ENCODE measurements at regions not wholly inside any gene's neighbourhood (a gene's known extent, or its start where the extent isn't known, plus 50 kb on each side); places are given as distances from the start of the nearest gene placed in this dataset.

DNA sequence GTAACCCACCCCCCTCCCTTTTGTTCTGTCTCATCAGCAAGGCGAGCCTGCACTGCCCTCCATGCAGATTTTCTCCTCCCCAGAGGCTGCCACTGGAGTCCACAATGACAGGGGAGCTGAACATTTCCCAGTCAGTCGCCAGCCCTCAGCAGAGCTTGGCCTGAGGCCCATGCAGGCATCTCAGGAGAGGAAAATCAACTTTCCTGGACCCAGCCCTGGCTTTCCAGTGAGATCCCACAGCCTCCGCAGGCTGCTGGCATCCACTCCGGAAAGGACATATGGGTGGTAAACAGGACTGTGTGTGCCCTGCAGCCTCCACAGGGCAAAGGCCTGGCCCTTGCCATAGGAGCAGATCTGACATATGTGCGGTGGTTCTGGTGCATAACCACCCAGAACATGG lies 253.8 kb downstream of the TNS1 start:
- no peak for DNase-seq (ENCODE audit: low read depth, low spot score)

DNA sequence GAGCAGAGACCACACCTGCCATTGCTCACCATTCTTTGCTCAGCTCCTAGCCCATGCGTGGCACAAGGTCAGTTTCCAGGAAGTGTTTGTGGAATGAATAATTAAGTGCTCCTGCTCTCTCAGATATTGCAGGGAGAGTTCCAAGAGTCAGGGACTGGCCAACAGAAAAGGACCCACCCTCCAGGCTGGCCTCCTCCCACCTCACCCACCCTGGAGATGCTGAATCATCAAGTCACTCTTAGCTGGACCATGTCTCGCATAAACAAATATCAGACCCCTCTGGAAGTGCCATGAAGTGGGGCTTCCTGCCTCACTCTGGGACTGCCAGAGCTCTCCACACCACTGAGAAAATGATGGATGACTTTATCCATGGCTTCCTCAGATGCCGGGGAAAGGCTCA lies 256.0 kb downstream of the TNS1 start:
- DNase-seq (ENCODE audit: low read depth, low spot score), result no peak

DNA sequence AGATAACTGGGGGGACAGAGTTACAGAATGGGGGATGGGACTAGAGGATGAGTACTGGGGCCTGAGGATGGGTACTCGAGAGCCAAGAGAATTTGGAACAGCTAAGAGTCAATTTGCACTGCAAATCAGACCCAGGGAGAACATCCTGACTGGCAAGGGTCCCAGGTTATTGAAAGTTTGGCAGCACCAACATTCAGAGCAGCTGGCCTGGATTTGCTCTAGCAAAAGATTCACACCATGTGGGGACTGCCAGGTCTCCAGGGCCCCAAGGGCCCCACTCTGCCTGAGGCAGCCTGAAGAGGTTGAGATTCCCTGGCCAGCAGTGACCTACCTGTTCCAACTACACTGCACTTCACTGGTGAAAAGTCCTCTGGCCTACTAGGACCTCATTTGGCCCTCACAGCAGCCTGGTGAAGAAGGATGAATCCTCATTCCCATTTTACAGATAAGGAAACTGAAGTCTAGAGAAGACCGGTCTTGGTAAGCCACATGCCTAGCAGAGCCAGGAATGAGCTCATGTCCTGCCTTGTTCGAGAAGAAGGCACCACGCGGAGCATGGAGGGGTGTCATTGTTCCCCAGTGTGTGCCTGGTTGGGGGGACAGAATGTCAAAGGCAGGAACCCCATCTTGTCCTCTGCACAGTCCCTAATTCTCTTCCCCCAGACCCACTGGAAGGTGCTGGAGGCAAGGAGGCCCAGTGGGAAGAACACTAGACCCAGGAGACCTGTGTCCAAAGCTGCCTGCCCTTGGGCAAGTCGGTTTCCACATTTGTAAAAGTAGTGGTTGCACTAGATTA lies 258.6 kb downstream of the TNS1 start:
- DNase-seq (ENCODE audit: low read depth, low spot score), result no peak

DNA sequence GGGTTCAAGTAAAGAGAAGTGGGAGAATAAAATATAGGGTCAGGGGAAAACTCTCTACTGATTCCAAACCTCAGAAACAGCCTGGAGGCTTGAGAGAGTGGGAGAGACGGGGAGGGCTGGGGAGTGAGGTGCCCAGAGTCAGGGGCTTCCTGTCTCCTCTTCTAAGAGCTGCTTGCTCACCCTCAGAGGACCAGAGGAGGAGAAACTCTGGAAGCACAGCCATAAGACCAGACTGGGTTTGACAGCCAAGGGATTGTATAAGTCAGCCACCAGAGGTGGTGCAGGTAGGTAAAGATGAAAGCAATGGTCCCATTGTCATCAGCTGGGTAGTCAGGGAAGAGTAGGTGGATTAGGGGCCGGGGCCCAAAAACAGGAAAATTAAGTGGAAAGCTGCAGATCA lies 259.4 kb downstream of the TNS1 start:
- DNase-seq (ENCODE audit: low read depth, low spot score), result no peak

DNA sequence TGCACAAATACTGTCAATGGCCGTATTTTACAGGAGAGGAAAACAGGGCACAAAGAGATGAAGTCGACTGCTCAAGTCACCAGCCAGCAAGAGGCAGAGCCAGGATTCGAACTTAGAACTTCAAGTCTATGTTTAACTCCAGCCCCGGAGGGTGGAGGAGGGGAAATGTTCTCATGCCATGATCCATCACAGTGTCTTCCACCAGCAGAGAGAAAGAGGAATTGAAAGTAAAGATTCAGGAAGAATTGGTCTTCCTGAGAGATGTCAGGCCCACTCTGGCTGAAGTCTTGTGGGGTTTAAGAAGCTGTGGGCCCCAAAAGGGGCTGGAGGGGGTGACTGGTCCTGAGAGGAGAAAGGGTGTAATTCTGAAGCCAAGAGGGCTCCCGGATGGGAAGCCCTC lies 260.0 kb downstream of the TNS1 start:
- no peak for DNase-seq (ENCODE audit: low read depth, low spot score)

DNA sequence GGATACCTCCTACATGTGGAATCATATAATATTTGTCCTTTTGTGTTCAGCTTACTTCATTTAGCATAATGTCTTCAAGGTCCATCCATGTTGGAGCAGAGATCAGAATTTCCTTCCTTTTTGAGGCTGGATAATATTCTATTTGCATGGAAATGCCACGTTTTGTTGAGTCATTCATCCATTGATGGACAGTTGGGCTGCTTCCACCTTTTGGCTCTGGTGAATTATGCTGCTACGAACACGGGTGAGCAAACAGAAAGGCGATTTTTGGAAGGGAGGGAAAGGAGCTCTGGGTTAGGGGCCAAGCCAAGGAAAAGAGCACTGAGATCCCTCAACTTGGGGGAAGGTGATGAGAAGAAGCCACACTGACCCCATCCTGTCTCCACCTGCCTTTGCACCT lies 260.5 kb downstream of the TNS1 start:
- DNase-seq (ENCODE audit: low read depth, low spot score), result no peak

DNA sequence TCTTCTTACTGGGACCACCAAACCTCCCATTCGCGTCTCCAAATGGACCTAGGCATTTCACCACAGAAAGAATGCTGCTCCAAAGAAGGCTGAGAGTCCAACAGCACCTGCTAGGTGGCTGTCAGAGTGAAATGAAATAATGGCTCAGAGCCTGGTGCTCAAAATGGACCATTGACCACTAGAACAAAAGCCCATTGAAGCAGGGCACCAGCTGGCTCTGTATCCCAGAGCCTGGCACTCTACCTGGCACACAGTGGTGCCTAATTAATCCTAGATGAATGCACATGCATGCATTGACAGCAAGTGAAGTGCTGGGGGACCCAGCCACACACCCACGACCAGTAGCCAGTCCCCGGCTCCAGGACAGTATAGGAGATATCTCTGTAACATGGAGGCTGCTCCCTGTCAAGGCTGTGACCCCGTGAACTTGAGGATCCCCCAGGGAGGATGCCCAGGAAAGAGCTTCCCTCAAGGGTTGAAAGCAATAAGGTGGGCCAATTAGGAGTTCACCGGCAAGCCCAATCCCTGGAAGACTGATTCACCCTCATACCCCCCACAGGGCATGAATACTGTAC lies 261.3 kb downstream of the TNS1 start:
- DNase-seq (ENCODE audit: low read depth, low spot score), result no peak

DNA sequence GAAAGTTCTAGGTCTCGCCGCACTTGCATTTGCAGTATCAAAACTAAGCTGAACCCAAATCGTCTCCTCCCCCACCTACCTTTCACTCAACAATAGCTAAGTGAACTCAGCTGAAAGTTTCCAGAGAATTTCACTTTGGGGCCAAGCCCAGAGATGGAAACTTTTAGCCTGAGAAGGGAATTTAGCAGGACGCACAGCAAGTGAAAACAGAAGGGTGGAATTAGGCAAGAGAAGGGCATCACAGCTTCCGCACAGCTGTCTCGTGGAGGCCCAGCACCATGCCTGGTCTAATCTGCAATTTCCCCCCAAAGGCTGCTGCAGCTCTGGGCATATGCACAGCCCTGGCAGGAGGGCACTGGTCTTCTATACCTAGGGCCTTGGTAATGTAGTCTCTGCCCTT lies 262.0 kb downstream of the TNS1 start:
- DNase-seq (ENCODE audit: low read depth, low spot score), result no peak

DNA sequence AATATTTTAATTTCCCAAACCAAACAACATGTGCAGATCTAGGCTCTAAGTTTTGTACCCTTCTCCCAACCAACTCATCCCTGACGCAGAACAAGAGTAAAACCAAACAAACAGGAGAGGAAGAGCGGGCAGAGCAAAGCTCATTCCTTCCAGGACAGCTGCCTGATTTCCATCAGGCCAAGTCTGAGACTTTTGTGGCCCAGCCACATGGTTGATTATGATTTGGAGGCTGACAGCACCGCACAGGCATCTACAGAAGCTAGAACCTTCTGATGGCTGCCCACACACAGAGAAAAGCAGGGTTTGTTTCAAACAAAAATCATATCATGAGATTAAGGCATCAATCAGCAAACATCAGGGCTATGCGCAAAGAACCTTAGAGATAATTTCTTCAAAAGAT lies 262.6 kb downstream of the TNS1 start:
- DNase-seq (ENCODE audit: low read depth, low spot score), result no peak

DNA sequence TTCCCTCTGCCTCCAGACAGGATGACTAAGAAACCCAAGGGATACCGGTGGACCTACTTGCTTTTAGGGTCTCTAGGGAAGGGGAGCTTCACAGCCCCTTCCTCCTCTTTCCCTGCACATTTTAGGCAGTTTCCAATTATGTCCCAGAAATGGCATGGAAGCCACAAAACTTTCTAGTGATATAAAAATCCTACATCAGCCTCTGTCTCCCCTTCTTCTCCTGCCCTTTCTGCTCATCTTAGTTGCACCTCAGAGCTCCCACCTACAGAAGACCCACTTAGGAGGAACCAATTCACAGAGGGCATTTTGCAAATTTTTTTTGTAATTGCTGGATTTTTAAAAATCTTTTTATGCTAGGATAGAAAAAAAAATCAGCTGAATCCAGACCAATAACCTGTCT lies 263.1 kb downstream of the TNS1 start:
- DNase-seq (ENCODE audit: low read depth, low spot score), result no peak

DNA sequence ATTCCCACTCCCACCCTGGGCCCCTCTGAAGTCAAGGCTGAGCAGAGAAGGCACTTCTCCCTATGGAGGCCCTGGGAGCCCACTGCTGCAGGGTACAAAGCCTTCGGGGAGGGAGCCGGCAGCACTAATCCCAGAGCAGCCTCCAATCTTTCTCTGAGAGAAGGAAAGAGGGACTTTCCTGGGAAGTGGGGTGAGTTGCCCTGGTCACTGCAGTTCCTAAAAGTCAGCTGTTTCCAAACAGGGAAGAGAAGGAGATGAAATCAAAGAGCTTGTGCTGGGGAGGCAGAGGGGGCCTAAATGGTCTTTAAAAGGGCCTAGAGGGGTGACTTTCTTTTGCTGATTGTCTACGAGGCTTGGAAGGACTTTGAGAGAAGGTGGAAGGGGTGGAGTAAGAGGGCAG lies 264.7 kb downstream of the TNS1 start:
- no peak for DNase-seq (ENCODE audit: low read depth, low spot score)

DNA sequence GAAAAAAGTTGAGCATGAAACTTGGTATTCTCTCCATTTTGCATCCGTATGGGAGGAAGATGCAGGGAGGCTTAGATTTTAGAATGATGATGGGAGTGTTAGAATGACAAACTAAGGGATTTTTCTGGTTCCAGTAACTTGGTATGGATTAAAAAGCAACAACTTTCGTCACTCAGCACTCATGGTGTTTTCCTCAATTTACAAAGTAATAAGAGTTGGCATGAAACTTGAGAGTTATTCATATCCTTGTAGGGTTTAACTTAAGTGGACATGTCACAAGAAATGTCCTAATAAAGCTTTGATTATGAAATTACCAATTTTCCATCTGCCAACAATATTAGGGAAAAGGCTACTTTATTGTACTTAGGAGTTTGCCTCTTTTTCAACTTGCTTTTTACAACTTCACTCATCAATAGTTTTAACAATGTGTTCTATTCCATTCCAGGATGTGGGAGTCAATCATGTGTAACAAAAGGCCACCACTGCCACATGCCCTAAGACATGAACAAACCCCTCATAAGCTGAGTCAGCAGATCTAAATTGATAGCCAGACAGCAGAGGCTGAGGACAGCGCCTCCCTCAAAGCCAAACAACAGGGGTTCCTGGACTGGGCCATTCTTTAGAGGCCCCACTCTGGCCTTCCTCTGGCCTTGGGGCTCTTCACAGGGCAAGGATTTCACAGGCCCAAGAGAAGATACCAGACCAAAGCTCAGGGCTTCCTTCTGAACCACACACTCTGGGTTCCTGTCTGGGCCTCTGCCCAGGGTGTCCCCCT lies 265.8 kb downstream of the TNS1 start:
- DNase-seq (ENCODE audit: low read depth, low spot score), result no peak

DNA sequence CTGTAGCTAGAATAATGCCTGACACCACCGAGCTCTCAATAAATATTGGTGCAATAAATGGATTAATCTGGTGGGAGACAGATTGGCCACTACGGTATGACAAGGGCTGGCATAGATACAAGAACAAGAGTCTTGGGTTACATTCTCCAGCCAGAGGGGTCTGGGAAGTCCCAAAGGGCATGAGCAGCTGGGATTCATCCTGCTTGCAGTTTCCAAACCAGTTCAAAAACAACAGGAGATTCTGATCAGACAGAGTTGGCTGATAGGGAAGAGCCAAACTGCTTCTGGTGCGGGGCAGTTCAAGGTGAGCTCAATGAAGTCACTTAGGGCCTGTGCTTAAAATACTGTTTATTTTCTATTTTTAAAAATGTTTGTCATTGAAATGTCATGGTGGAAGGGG lies 266.9 kb downstream of the TNS1 start:
- DNase-seq (ENCODE audit: low read depth, low spot score), result no peak

DNA sequence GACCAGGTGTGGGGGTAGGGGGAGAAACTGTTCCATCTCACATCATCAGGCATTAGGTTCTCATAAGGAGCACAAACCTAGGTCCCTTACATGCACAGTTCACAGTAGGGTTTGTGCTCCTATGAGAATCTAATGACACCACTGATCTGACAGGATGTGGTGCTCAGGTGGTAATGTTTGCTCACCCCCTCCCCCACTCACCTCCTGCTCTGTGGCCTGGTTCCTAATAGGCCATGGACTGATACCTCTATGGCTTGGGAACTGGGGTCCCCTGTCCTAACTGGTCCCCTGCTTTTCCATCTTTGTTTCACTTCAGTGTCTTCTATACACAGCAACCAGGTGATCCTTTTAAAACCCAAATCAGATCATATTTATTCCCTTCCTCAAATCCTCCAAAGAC lies 267.8 kb downstream of the TNS1 start:
- DNase-seq (ENCODE audit: low read depth, low spot score), result no peak

DNA sequence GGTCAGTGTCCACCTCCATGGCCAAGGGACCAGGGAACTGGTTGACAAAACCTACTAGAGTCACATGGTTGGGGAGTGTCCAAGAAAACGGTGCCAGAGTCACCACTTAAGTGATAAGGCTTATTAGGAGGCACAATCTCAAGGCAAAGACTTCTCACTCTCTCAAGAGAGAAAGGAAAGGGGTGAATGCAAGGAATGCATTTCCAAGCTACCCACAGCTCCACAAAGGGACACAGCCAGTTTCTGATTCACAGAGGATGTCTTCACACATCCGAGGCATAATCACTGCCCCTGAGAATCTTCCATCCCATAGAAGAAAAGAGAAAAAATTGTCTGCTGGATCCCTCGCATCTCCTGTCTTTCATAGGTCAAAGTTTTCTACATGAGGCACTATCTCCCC lies 269.3 kb downstream of the TNS1 start:
- DNase-seq (ENCODE audit: low read depth, low spot score), result no peak

DNA sequence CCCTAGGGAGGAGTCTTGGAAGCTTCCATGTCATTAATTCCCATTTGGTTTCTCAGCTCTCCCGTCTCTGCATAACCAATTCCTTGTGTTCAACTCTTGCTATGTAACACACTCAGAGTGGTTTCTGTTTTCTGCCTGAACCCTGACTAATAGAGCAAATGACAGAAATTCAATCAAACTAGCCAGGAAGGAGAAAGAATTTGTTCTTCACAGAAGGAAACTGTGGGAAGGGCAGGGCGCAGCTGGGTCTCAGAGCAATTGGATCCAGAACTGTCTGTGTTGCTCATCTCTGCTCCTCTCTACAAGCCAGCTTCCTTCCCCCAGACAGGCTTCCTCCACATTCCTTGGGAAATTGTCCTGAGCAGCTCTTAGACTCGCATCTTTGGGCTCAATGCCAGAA lies 269.8 kb downstream of the TNS1 start:
- DNase-seq (ENCODE audit: low read depth, low spot score), result no peak

DNA sequence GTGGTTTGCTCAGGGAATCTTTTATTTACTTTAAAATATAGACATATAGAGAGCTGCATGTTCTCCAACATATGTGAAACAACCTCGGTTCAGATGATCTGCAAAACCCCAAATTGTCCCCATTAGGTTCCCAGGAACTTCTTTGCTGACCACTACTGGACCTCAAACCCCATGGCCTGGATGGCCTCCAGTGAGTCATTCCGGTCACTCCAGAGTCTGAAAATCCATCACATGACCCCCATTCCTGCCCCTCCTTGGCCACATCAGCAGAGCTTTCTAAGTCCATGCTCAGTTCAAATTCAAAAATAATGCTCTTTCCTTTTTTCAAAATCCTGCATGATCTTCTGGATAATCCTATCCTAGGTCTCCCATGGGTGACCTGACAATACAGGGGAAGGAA lies 271.0 kb downstream of the TNS1 start:
- DNase-seq (ENCODE audit: low read depth, low spot score), result no peak

DNA sequence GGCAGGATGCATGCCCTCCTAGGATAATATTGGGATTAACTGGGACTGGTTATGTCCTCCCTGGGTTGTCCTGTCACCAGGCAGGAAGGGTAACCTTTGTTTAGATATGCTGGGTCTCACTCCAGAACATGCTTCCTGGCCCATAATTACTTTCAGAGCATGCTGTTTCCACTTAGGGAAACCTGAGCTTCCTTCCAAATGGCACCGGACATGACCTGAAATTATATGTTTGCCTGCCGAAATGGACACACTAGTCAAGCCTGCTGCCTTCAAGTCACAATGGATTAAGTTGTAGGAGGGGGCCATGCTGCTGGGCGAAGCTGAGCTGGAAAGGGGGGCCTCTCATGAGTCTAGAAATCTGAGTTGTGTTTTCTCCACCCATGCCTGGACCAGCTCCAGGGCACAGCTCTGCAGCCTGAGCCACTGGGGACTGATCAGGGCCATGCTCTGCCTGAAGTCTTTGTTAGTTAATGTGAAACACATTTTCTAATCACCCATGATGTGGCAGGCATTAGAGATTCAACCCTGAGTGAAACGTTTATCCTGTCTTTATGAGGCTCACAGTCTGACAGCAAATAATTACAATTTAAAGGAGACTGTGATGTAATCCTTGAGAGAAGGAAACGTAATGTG lies 273.3 kb downstream of the TNS1 start:
- DNase-seq (ENCODE audit: low read depth, low spot score), result no peak

DNA sequence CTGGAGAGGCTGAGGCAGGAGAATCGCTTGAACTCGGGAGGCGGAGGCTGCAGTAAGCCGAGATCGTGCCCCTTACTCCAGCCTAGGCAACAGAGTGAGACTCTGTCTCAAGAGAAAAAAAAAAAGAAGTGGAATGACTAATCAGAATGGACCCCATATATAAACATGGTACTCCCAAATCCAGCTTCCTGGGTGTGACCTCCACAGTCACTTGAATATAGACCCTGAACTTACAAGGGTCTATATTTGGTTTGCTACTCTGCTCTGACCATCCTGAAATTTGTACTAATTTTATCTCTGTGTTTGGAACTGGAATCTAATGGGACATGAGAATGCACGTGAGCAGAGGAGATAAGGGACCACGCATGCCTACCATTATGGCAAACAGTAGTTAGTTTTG lies 275.0 kb downstream of the TNS1 start:
- DNase-seq (ENCODE audit: low read depth, low spot score), result no peak

DNA sequence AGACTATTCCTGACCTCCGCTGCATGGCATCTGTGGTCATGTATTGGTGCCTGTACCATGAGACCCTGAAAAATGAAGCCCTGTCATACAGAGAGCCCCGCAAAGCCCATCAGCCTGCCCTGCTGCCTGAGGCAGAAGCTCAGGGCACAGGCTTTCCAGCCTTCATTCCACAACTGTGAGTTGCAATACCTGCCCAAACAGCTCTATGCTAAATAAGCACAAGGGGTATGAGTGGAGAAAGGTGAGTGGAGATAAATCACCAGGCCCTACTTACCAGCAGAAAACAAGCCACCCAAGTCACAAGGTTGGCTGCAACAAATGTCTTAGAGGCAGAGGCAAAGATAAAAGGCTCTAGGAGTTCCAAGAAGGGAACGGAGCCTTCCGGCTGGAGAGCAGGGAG lies 277.4 kb downstream of the TNS1 start:
- DNase-seq (ENCODE audit: low read depth, low spot score), result no peak

DNA sequence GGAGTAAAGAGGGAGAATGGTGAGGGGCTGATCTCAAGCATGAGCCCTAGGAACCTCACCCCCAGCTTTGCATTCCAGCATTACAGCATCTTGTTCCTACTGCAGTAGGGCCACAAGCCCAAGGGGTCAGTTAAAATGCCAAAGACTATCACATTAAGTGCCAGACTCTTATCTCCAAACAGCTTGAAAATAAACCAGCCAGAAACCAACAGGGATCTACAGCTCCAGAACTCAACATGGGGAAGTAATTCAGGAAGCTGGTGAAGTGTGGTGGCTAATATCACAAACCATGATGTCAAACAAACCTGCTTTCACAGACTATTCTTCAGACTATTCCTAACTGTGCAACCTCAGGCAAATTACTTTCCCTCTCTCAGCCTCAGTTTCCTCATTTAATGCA lies 278.3 kb downstream of the TNS1 start:
- no peak for DNase-seq (ENCODE audit: low read depth, low spot score)

DNA sequence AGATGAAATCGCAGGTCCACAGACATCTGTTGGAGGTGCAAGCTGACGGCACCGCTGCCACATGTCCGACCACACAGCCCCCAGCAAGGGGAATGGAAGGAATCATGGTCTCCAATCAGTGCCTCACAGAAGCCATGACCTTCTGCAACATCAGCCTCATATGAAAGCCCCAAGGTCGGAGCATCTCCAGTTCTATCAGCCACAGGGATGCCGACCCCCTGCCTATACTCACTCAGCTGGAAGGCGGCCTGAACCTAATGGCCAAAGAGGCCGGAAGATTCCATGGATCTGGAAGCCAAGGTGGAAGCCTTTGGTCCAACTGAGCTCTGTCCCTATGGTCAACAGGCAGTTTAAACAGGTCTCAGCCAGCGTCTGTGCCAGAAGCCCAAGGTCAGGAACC lies 278.8 kb downstream of the TNS1 start:
- DNase-seq (ENCODE audit: low read depth, low spot score), result no peak
